WTC11 (cell line): ENCODE measurements at regions not wholly inside any gene's neighbourhood (a gene's known extent, or its start where the extent isn't known, plus 50 kb on each side); places are given as distances from the start of the nearest gene placed in this dataset.

Experiments used
- FOXK1 ChIP-seq: sonication (generic); formaldehyde crosslinking; IDR thresholded peaks from 2 replicates; pipeline ENCODE4 v1.8.0; 2022; ENCODE audit warnings: mild to moderate bottlenecking, moderate library complexity, missing genetic modification reagents
- NR3C1 ChIP-seq: sonication (generic); formaldehyde crosslinking; conservative IDR thresholded peaks from 2 replicates; pipeline ENCODE4 v1.8.1; 2023; ENCODE audit warnings: low read depth, mild to moderate bottlenecking, missing genetic modification reagents
- ZNF121 ChIP-seq: sonication (generic); formaldehyde crosslinking; IDR thresholded peaks from 2 replicates; pipeline ENCODE4 v1.8.0; 2023; ENCODE audit warnings: missing genetic modification reagents
- ZNF263 ChIP-seq: sonication (generic); formaldehyde crosslinking; IDR thresholded peaks from 2 replicates; pipeline ENCODE4 v1.8.1; 2022; ENCODE audit warnings: low read depth, mild to moderate bottlenecking, moderate library complexity, missing genetic modification reagents
- TF ChIP-seq, protein P1 (sequence below): fragments of 250-450 bp; sonication (Bioruptor Pico); IDR thresholded peaks from 2 replicates; pipeline ENCODE4 v2.1.2; 2022; ENCODE audit warnings: mild to moderate bottlenecking, moderate library complexity
- TF ChIP-seq, protein P2 (sequence below): fragments of 200-600 bp; IDR thresholded peaks from 2 replicates; pipeline ENCODE4 v1.8.0; 2022; ENCODE audit warnings: antibody characterized with exemption
- TF ChIP-seq, protein P3 (sequence below): sonication (generic); formaldehyde crosslinking; conservative IDR thresholded peaks from 2 replicates; pipeline ENCODE4 v1.8.1; 2023; ENCODE audit warnings: mild to moderate bottlenecking, low read depth, missing genetic modification reagents, moderate library complexity
- TF ChIP-seq, protein P4 (sequence below): sonication (generic); formaldehyde crosslinking; IDR thresholded peaks from 2 replicates; pipeline ENCODE4 v1.8.1; 2023; ENCODE audit warnings: mild to moderate bottlenecking, missing genetic modification reagents, borderline replicate concordance
- TF ChIP-seq, protein P5 (sequence below): sonication (generic); formaldehyde crosslinking; IDR thresholded peaks from 2 replicates; pipeline ENCODE4 v1.8.0; 2022; ENCODE audit warnings: mild to moderate bottlenecking, missing genetic modification reagents
- TF ChIP-seq, protein P6 (sequence below): sonication (generic); formaldehyde crosslinking; IDR thresholded peaks from 2 replicates; pipeline ENCODE4 v1.8.0; 2022; ENCODE audit warnings: mild to moderate bottlenecking, missing genetic modification reagents

DNA sequence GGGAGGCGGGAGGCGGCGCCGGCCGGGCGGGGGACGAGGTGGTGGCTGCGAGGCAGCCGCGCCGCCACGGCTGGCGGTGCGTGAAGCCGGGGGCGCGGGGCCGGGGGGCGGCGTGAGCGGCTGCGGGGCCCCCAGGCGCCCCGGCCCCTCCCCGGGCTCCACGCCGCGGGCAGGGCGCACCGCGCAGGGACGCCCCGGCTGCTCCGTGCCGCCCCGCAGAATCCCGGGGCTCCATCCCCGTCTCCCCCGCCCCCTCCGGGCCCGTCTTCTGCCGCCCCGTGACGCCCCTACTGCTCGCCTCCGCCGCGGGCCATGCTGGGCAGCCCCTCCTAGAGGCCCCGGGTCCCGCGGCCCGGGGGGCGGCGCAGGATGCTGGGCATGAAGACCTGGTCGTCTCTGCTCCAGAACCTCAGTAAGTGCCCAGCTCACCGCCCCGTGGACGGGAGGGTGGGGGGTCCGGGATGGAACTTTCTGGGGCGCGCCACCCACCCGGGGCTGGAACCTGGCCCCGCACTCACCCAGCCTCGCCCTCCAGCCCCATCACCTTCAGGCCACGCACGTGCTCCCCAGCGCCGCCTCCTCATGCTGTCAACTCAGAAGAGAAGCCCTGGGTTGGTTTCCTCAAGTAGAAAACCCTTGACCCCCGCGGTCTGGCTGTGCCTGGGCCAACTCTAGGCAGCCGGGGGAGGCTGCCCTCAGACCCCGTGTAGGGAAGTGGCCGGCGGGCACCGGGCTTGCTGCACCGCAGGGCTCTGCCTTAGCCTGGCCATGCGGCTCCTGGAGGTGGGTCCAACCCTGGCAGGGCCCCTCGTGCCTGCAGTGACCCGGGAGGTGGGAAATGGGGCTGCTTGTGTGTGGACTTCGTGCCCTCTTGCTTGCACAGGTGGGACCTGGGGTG is 150.2 kb upstream of the GSE1 start:
- TF ChIP-seq, protein P1, sequence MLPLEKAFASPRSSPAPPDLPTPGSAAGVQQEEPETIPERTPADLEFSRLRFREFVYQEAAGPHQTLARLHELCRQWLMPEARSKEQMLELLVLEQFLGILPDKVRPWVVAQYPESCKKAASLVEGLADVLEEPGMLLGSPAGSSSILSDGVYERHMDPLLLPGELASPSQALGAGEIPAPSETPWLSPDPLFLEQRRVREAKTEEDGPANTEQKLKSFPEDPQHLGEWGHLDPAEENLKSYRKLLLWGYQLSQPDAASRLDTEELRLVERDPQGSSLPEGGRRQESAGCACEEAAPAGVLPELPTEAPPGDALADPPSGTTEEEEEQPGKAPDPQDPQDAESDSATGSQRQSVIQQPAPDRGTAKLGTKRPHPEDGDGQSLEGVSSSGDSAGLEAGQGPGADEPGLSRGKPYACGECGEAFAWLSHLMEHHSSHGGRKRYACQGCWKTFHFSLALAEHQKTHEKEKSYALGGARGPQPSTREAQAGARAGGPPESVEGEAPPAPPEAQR (CRISPR knock-in tag): no peak
- TF ChIP-seq, protein P2, sequence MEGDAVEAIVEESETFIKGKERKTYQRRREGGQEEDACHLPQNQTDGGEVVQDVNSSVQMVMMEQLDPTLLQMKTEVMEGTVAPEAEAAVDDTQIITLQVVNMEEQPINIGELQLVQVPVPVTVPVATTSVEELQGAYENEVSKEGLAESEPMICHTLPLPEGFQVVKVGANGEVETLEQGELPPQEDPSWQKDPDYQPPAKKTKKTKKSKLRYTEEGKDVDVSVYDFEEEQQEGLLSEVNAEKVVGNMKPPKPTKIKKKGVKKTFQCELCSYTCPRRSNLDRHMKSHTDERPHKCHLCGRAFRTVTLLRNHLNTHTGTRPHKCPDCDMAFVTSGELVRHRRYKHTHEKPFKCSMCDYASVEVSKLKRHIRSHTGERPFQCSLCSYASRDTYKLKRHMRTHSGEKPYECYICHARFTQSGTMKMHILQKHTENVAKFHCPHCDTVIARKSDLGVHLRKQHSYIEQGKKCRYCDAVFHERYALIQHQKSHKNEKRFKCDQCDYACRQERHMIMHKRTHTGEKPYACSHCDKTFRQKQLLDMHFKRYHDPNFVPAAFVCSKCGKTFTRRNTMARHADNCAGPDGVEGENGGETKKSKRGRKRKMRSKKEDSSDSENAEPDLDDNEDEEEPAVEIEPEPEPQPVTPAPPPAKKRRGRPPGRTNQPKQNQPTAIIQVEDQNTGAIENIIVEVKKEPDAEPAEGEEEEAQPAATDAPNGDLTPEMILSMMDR: no peak
- TF ChIP-seq ZNF263 (CRISPR knock-in tag) (no peak), ZNF121 (CRISPR knock-in tag) (no peak), NR3C1 (CRISPR knock-in tag) (no peak), FOXK1 (CRISPR knock-in tag) (no peak)
- TF ChIP-seq, protein P3, sequence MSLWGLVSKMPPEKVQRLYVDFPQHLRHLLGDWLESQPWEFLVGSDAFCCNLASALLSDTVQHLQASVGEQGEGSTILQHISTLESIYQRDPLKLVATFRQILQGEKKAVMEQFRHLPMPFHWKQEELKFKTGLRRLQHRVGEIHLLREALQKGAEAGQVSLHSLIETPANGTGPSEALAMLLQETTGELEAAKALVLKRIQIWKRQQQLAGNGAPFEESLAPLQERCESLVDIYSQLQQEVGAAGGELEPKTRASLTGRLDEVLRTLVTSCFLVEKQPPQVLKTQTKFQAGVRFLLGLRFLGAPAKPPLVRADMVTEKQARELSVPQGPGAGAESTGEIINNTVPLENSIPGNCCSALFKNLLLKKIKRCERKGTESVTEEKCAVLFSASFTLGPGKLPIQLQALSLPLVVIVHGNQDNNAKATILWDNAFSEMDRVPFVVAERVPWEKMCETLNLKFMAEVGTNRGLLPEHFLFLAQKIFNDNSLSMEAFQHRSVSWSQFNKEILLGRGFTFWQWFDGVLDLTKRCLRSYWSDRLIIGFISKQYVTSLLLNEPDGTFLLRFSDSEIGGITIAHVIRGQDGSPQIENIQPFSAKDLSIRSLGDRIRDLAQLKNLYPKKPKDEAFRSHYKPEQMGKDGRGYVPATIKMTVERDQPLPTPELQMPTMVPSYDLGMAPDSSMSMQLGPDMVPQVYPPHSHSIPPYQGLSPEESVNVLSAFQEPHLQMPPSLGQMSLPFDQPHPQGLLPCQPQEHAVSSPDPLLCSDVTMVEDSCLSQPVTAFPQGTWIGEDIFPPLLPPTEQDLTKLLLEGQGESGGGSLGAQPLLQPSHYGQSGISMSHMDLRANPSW (CRISPR knock-in tag): no peak
- TF ChIP-seq, protein P4, sequence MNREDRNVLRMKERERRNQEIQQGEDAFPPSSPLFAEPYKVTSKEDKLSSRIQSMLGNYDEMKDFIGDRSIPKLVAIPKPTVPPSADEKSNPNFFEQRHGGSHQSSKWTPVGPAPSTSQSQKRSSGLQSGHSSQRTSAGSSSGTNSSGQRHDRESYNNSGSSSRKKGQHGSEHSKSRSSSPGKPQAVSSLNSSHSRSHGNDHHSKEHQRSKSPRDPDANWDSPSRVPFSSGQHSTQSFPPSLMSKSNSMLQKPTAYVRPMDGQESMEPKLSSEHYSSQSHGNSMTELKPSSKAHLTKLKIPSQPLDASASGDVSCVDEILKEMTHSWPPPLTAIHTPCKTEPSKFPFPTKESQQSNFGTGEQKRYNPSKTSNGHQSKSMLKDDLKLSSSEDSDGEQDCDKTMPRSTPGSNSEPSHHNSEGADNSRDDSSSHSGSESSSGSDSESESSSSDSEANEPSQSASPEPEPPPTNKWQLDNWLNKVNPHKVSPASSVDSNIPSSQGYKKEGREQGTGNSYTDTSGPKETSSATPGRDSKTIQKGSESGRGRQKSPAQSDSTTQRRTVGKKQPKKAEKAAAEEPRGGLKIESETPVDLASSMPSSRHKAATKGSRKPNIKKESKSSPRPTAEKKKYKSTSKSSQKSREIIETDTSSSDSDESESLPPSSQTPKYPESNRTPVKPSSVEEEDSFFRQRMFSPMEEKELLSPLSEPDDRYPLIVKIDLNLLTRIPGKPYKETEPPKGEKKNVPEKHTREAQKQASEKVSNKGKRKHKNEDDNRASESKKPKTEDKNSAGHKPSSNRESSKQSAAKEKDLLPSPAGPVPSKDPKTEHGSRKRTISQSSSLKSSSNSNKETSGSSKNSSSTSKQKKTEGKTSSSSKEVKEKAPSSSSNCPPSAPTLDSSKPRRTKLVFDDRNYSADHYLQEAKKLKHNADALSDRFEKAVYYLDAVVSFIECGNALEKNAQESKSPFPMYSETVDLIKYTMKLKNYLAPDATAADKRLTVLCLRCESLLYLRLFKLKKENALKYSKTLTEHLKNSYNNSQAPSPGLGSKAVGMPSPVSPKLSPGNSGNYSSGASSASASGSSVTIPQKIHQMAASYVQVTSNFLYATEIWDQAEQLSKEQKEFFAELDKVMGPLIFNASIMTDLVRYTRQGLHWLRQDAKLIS (CRISPR knock-in tag): no peak
- TF ChIP-seq, protein P5, sequence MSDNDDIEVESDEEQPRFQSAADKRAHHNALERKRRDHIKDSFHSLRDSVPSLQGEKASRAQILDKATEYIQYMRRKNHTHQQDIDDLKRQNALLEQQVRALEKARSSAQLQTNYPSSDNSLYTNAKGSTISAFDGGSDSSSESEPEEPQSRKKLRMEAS (CRISPR knock-in tag): peak; percentile 73; the same call in 1 of the 2 replicates
- TF ChIP-seq, protein P6, sequence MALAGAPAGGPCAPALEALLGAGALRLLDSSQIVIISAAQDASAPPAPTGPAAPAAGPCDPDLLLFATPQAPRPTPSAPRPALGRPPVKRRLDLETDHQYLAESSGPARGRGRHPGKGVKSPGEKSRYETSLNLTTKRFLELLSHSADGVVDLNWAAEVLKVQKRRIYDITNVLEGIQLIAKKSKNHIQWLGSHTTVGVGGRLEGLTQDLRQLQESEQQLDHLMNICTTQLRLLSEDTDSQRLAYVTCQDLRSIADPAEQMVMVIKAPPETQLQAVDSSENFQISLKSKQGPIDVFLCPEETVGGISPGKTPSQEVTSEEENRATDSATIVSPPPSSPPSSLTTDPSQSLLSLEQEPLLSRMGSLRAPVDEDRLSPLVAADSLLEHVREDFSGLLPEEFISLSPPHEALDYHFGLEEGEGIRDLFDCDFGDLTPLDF: no peak
